PC-3 (cell line): ENCODE measurements at regions not wholly inside any gene's neighbourhood (a gene's known extent, or its start where the extent isn't known, plus 50 kb on each side); places are given as distances from the start of the nearest gene placed in this dataset.

Experiments used
- CTCF ChIP-seq: fragments of 300-600 bp; sonication (generic); conservative IDR thresholded peaks from 2 replicates; pipeline ENCODE4 v1.5.1; 2017; ENCODE audit warnings: antibody characterized with exemption, low read depth, mild to moderate bottlenecking, low read length
- EZH2 ChIP-seq: fragments of 300-600 bp; sonication (generic); IDR thresholded peaks from one replicate; pipeline ENCODE4 v1.6.1; 2017; ENCODE audit warnings: antibody characterized with exemption, mild to moderate bottlenecking, low read length; ENCODE audit not compliant: unreplicated experiment

GRCh38 chr12:116484807-116485206 lies 74.4 kb upstream of the MAP1LC3B2 start:
- TF ChIP-seq CTCF: no peak
- TF ChIP-seq EZH2: no peak
